ENCODE measurements at regions not wholly inside any gene's neighbourhood (a gene's known extent, or its start where the extent isn't known, plus 50 kb on each side); places are given as distances from the start of the nearest gene placed in this dataset.

DNA sequence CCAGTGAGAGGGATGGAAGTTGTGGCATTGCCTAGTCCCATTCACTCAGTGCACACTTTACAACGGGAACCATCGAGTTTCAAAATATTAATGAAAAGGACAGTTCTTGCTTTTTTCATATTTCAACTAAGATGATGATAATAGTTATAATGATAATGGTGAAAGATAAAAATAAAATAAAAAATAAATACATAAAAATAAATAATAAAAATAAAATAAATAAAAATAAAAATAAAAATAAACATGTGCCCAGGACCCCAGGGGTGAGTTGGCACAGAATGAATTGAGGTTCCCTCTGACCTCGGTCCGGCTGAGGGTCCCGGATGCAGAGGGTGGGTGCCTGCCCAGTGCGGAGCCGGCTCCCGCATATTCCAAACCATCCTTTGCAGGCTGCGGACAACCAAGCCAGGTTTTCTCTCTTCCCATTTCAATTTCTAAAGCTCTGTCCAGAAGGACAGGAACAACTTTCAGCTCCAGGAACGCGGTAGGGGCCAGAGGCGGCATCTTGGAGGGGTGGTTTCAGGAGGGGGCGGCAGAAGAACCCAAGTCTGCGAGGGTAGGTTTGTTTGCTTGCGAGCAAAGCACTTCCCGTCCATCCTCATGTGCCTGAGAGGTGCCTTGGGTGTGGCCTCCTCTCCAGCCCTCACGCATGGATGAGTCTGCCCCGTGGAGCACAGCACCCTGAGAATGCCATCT is 236.8 kb downstream of the DLL1 start:
- peaks cover 0 to 11% (median 0%) of the 10 kb centered on the region in 5 donors for H3K27me3 Mint-ChIP-seq
- H3K27ac Mint-ChIP-seq, result no peak overlapping the region
- CTCF ChIA-PET, result no interaction called here
- POLR2A ChIA-PET, result no interaction called here
- H3K4me3 Mint-ChIP-seq, result no peak overlapping the region
- H3K9me3 Mint-ChIP-seq, result peaks cover 0 to 13% (median 0%) of the 10 kb centered on the region in 11 donors
- Histone ChIP-seq H3K4me3 (ENCODE audit: low read length) (no peak overlapping the region), H3K36me3 (ENCODE audit: control insufficient read depth in 2 of 3, insufficient read depth in 3 of 3, low read length in 3 of 3) (no peaks in the 10 kb centered on the region), H3K4me1 (ENCODE audit: control insufficient read depth in 2 of 2, insufficient read depth in 2 of 2, low read length in 2 of 2) (no peaks in the 10 kb centered on the region), H3K27ac (ENCODE audit: low read depth, low read length) (no peak overlapping the region), H3K9me3 (ENCODE audit: control insufficient read depth in 2 of 3, low read length in 3 of 3) (no peaks in the 10 kb centered on the region), H3K27me3 (ENCODE audit: control insufficient read depth in 2 of 2, insufficient read depth in 2 of 2, low read length in 2 of 2) (no peaks in the 10 kb centered on the region)
- H3K36me3 Mint-ChIP-seq, result no peaks in the 10 kb centered on the region
- no peak for DNase-seq
- intact Hi-C loops (cut with micrococcal nuclease), result no loop called here
- no peak for ATAC-seq
- H3K4me1 Mint-ChIP-seq, result peaks cover 0 to 2% (median 0%) of the 10 kb centered on the region in 7 donors

GRCh38 chr6:170052991-170053821 is 237.7 kb downstream of the DLL1 start:
- Mint-ChIP-seq H3K27ac (peak overlapping the region in 3 of 9 donors; percentile 31 to 49 (median 42)), H3K4me1 (peaks cover 0 to 2% (median 0%) of the 10 kb centered on the region in 7 donors), H3K36me3 (no peaks in the 10 kb centered on the region), H3K4me3 (no peak overlapping the region), H3K27me3 (peaks cover 0 to 11% (median 0%) of the 10 kb centered on the region in 5 donors), H3K9me3 (peaks cover 0 to 13% (median 0%) of the 10 kb centered on the region in 11 donors)
- no peaks in the 10 kb centered on the region for H3K9me3 ChIP-seq (ENCODE audit: control insufficient read depth in 2 of 3, low read length in 3 of 3)
- intact Hi-C loops (cut with micrococcal nuclease), result no loop called here
- H3K36me3 ChIP-seq (ENCODE audit: control insufficient read depth in 2 of 3, insufficient read depth in 3 of 3, low read length in 3 of 3), result no peaks in the 10 kb centered on the region
- H3K4me3 ChIP-seq (ENCODE audit: low read length), result no peak overlapping the region
- DNase-seq (no peak), ATAC-seq (no peak)
- no peaks in the 10 kb centered on the region for H3K27me3 ChIP-seq (ENCODE audit: control insufficient read depth in 2 of 2, insufficient read depth in 2 of 2, low read length in 2 of 2)
- ChIA-PET CTCF (no interaction called here), POLR2A (no interaction called here)
- no peaks in the 10 kb centered on the region for H3K4me1 ChIP-seq (ENCODE audit: control insufficient read depth in 2 of 2, insufficient read depth in 2 of 2, low read length in 2 of 2)
- H3K27ac ChIP-seq (ENCODE audit: low read depth, low read length), result no peak overlapping the region

GRCh38 chr6:170051229-170052172 is 239.4 kb downstream of the DLL1 start:
- Mint-ChIP-seq H3K27me3 (peaks cover 0 to 11% (median 0%) of the 10 kb centered on the region in 5 donors), H3K9me3 (peaks cover 0 to 13% (median 0%) of the 10 kb centered on the region in 11 donors), H3K36me3 (no peaks in the 10 kb centered on the region), H3K27ac (no peak overlapping the region), H3K4me3 (no peak overlapping the region), H3K4me1 (peaks cover 0 to 2% (median 0%) of the 10 kb centered on the region in 7 donors)
- H3K9me3 ChIP-seq (ENCODE audit: control insufficient read depth in 2 of 3, low read length in 3 of 3), result no peaks in the 10 kb centered on the region
- ChIA-PET POLR2A (no interaction called here), CTCF (no interaction called here)
- H3K27me3 ChIP-seq (ENCODE audit: control insufficient read depth in 2 of 2, insufficient read depth in 2 of 2, low read length in 2 of 2), result no peaks in the 10 kb centered on the region
- H3K27ac ChIP-seq (ENCODE audit: low read depth, low read length), result no peak overlapping the region
- intact Hi-C loops (cut with micrococcal nuclease), result no loop called here
- ATAC-seq, result no peak
- no peak overlapping the region for H3K4me3 ChIP-seq (ENCODE audit: low read length)
- peak in 1 of 9 donors; percentile 17 for DNase-seq
- no peaks in the 10 kb centered on the region for H3K4me1 ChIP-seq (ENCODE audit: control insufficient read depth in 2 of 2, insufficient read depth in 2 of 2, low read length in 2 of 2)
- H3K36me3 ChIP-seq (ENCODE audit: control insufficient read depth in 2 of 3, insufficient read depth in 3 of 3, low read length in 3 of 3), result no peaks in the 10 kb centered on the region

DNA sequence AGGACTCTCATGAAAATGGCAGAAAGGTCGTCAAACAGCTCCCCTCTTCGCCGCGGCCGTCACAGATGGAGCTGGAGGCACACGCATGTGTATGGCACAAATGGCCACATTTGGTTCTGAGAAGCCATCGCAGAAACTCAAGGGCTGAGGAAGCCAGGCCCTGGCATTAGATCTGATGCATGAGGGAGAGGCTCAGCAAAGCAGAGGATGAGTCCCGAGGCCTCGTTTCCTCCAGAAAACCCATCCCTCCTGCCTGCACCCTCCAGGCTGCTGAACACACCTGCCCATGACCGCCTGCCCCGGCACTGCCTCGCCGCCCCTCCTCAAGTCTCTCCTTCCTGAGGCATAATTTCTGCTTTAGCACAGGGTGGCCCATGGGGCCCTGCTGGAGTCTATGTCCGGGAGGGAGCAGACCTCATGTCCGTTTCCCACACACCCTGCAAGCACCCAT is 240.3 kb downstream of the DLL1 start:
- H3K4me3 Mint-ChIP-seq, result no peak overlapping the region
- ATAC-seq (no peak), DNase-seq (peak in 1 of 9 donors; percentile 3)
- Histone ChIP-seq H3K36me3 (ENCODE audit: control insufficient read depth in 2 of 3, insufficient read depth in 3 of 3, low read length in 3 of 3) (no peaks in the 10 kb centered on the region), H3K27ac (ENCODE audit: low read depth, low read length) (no peak overlapping the region), H3K27me3 (ENCODE audit: control insufficient read depth in 2 of 2, insufficient read depth in 2 of 2, low read length in 2 of 2) (no peaks in the 10 kb centered on the region), H3K4me1 (ENCODE audit: control insufficient read depth in 2 of 2, insufficient read depth in 2 of 2, low read length in 2 of 2) (no peaks in the 10 kb centered on the region), H3K9me3 (ENCODE audit: control insufficient read depth in 2 of 3, low read length in 3 of 3) (no peaks in the 10 kb centered on the region), H3K4me3 (ENCODE audit: low read length) (no peak overlapping the region)
- POLR2A ChIA-PET, result no interaction called here
- CTCF ChIA-PET, result no interaction called here
- H3K9me3 Mint-ChIP-seq, result peaks cover 0 to 13% (median 0%) of the 10 kb centered on the region in 11 donors
- H3K4me1 Mint-ChIP-seq, result peaks cover 0 to 2% (median 0%) of the 10 kb centered on the region in 7 donors
- H3K36me3 Mint-ChIP-seq, result no peaks in the 10 kb centered on the region
- no peak overlapping the region for H3K27ac Mint-ChIP-seq
- peaks cover 0 to 11% (median 0%) of the 10 kb centered on the region in 5 donors for H3K27me3 Mint-ChIP-seq
- intact Hi-C loops (cut with micrococcal nuclease), result no loop called here

DNA sequence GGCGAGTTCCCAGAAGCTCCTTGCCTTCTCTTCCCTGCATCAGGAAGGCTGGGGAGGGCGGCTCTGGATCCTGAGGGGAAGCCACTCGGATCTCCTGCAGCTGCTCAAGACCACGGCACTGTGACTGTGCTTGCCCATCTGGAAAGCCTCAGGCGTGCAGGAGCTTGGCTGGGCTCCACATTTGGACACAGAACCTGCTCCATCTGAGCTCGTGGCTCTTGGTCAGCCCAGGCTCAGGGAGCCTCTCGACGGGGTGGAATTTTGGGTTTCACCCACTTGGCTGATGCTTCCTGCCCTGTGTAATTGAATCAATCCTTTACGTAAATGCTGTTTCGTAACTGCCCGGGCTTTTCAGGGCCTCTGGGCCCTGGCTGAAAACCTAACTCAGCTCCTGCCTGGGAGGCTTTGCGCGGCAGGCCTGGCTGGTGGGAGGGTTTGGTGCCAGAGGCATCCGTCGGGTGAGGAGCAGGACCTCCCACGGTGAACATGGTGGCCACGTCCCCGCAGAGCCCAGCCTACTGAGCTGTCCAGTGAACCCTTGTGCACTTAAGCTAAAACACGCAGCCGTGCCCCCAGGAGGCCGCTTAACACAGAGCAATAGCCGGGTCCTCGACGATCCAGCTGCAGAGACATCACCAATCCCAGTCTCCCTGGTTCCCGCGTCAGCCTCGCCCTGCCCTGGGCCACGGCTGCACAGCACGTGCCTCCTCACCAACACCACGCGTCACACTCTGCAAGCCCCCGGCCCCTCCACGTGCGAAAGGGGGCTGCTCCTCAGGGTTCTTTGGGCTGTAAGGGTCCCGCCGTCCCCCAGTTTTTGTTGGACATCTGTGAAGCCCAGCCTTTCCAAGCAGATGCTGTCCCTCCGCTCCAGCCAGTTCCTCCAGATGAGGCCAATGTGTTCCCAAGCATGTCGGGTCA is 241.0 kb downstream of the DLL1 start:
- DNase-seq, result peak in 1 of 9 donors; percentile 18
- no peaks in the 10 kb centered on the region for H3K27me3 ChIP-seq (ENCODE audit: control insufficient read depth in 2 of 2, insufficient read depth in 2 of 2, low read length in 2 of 2)
- CTCF ChIA-PET, result no interaction called here
- no peaks in the 10 kb centered on the region for H3K4me1 ChIP-seq (ENCODE audit: control insufficient read depth in 2 of 2, insufficient read depth in 2 of 2, low read length in 2 of 2)
- no peaks in the 10 kb centered on the region for H3K36me3 ChIP-seq (ENCODE audit: control insufficient read depth in 2 of 3, insufficient read depth in 3 of 3, low read length in 3 of 3)
- Mint-ChIP-seq H3K9me3 (peaks cover 0 to 9% (median 0%) of the 10 kb centered on the region in 11 donors), H3K4me1 (peaks cover 0 to 2% (median 0%) of the 10 kb centered on the region in 7 donors), H3K4me3 (no peak overlapping the region), H3K27ac (no peak overlapping the region), H3K36me3 (no peaks in the 10 kb centered on the region), H3K27me3 (peaks cover 0 to 11% (median 0%) of the 10 kb centered on the region in 5 donors)
- intact Hi-C loops (cut with micrococcal nuclease), result no loop called here
- H3K4me3 ChIP-seq (ENCODE audit: low read length), result no peak overlapping the region
- H3K27ac ChIP-seq (ENCODE audit: low read depth, low read length), result no peak overlapping the region
- peak; percentile 49 for ATAC-seq
- POLR2A ChIA-PET, result no interaction called here
- no peaks in the 10 kb centered on the region for H3K9me3 ChIP-seq (ENCODE audit: control insufficient read depth in 2 of 3, low read length in 3 of 3)

Data from naive thymus-derived CD4-positive, alpha-beta T cell (primary cell).